Endothelial cell of umbilical vein (primary cell): ENCODE measurements at regions not wholly inside any gene's neighbourhood (a gene's known extent, or its start where the extent isn't known, plus 50 kb on each side); places are given as distances from the start of the nearest gene placed in this dataset.

ENCODE experiments used
- BruUV-seq: library from RNA; stranded (reverse); fragments of 400-500 nt; replicated peaks from 2 replicates; lab custom pipeline; 2021; lab: Mats Ljungman, UMichigan
- CTCF ChIA-PET: fragments of 300-600, 350-600 bp; sonication (Branson Sonifier 250); formaldehyde crosslinking; loops from one replicate; lab custom pipeline; 2021; ENCODE audit warnings: antibody characterized with exemption, inconsistent platforms; lab: Charles Lee
- POLR2A ChIA-PET: fragments of 300-600, 350-600 bp; sonication (Branson Sonifier 250); formaldehyde crosslinking; loops from one replicate; lab custom pipeline; 2021; ENCODE audit warnings: antibody characterized with exemption, inconsistent platforms; lab: Charles Lee
- DNase-seq: peaks from one replicate; pipeline ENCODE4 v3.0.0-alpha.2; 2011; ENCODE audit warnings: low read depth, low spot score
- FAIRE-seq: peaks from 2 replicates; lab custom pipeline; 2011; peaks lifted over from hg19 to GRCh38; lab: Jason Lieb, UNC
- H2AFZ ChIP-seq: 2 replicates; pipeline ENCODE4 v1.6.0; 2012; ENCODE audit warnings: low read depth, low read length, control low read depth, inconsistent platforms
- H3K27ac ChIP-seq: 2 replicates; pipeline ENCODE4 v1.5.1; 2011; ENCODE audit warnings: low read depth, mild to moderate bottlenecking, control low read depth, low read length, moderate library complexity; ENCODE audit not compliant: insufficient read depth
- H3K27me3 ChIP-seq, 2 experiments: 2 replicates each; pipeline versions ENCODE4 v1.6.0 to v1.6.1; 2011; ENCODE audit warnings: low read length in 2 of 2, mixed read lengths in 1 of 2; ENCODE audit not compliant: control insufficient read depth in 2 of 2, insufficient read depth in 2 of 2
- H3K36me3 ChIP-seq, 2 experiments: 2 replicates in 1 of 2; 3 replicates in 1 of 2; pipeline ENCODE4 v1.5.1; 2011; ENCODE audit warnings: low read length in 2 of 2, mild to moderate bottlenecking in 1 of 2, moderate library complexity in 1 of 2; ENCODE audit not compliant: control insufficient read depth in 2 of 2, insufficient read depth in 2 of 2; ENCODE audit errors: extremely low read depth in 1 of 2
- H3K4me1 ChIP-seq: 3 replicates; pipeline ENCODE4 v1.5.1; 2011; ENCODE audit warnings: mild to moderate bottlenecking, low read length; ENCODE audit not compliant: control insufficient read depth, insufficient read depth; ENCODE audit errors: extremely low read depth
- H3K4me2 ChIP-seq: 2 replicates; pipeline ENCODE4 v1.6.1; 2011; ENCODE audit warnings: low read length, control low read depth, mixed read lengths; ENCODE audit not compliant: insufficient read depth
- H3K4me3 ChIP-seq, 3 experiments: fragments of 200-600 bp in 1 of 3; sonication (generic), shearing (Covaris generic) in 1 of 3; replicated peaks in 1 of 3; 2 replicates each; pipeline ENCODE4 v1.5.1; 2011 to 2016; ENCODE audit warnings: control low read depth in 3 of 3, low read length in 3 of 3, mild to moderate bottlenecking in 2 of 3, inconsistent platforms in 1 of 3, low read depth in 1 of 3, moderate library complexity in 1 of 3; ENCODE audit not compliant: insufficient read depth in 1 of 3
- H3K79me2 ChIP-seq: 2 replicates; pipeline ENCODE4 v1.6.0; 2012; ENCODE audit warnings: low read length, inconsistent platforms; ENCODE audit not compliant: control insufficient read depth, insufficient read depth
- H3K9ac ChIP-seq: replicated peaks from 2 replicates; pipeline ENCODE3; 2011; ENCODE audit warnings: low read length, control low read depth; ENCODE audit not compliant: insufficient read depth; ENCODE audit errors: extremely low read depth
- H3K9me1 ChIP-seq: replicated peaks from 3 replicates; pipeline ENCODE4 v1.6.0; 2011; ENCODE audit warnings: mild to moderate bottlenecking, low read length; ENCODE audit not compliant: control insufficient read depth, insufficient read depth; ENCODE audit errors: extremely low read depth
- H3K9me3 ChIP-seq: replicated peaks from 2 replicates; pipeline ENCODE4 v1.5.1; 2012; ENCODE audit warnings: low read length, inconsistent platforms; ENCODE audit not compliant: control insufficient read depth, insufficient read depth
- H4K20me1 ChIP-seq: replicated peaks from 2 replicates; pipeline ENCODE3; 2011; ENCODE audit warnings: mild to moderate bottlenecking, low read length; ENCODE audit not compliant: control insufficient read depth, insufficient read depth; ENCODE audit errors: extremely low read depth
- CTCF ChIP-seq, 2 donors: IDR thresholded peaks; 1 replicate in 1 of 2; 2 replicates in 1 of 2; pipeline ENCODE4 v1.5.1; 2011; ENCODE audit warnings: low read length in 2 of 2, mild to moderate bottlenecking in 2 of 2, moderate library complexity in 2 of 2, control low read depth in 1 of 2, inconsistent platforms in 1 of 2, low read depth in 1 of 2; ENCODE audit not compliant: insufficient read depth in 1 of 2; ENCODE audit errors: extremely low read depth in 1 of 2
- JUN ChIP-seq: IDR thresholded peaks from 2 replicates; pipeline ENCODE4 v1.6.1; 2011; ENCODE audit warnings: borderline replicate concordance, low read depth; ENCODE audit not compliant: insufficient read length, insufficient read depth
- MYC ChIP-seq: IDR thresholded peaks from one replicate; pipeline ENCODE4 v1.6.1; 2011; ENCODE audit warnings: mild to moderate bottlenecking, low read depth, low read length
- POLR2AphosphoS5 ChIP-seq: IDR thresholded peaks from 2 replicates; pipeline ENCODE4 v1.6.1; 2012; ENCODE audit warnings: low read depth, mild to moderate bottlenecking, control low read depth, low read length, moderate library complexity; ENCODE audit not compliant: insufficient read depth
- dilution Hi-C: fragments of 300-500 bp; cut with MboI; formaldehyde crosslinking; loops from one replicate; pipeline ENCODE4 v1.15.0; 2019; ENCODE audit warnings: low sequenced_read_pairs; ENCODE audit not compliant: extremely low pct_ligation_motif_present
- intact Hi-C: fragments of 100-400 bp; cut with micrococcal nuclease; formaldehyde crosslinking; loops from one replicate; pipeline ENCODE4 v1.10.0; 2022

- H3K4me1 ChIP-seq = no peaks in the 10 kb centered on the region
- no peak overlapping the region for H2AFZ ChIP-seq
- no peaks in the 10 kb centered on the region for H4K20me1 ChIP-seq
- no peak overlapping the region for H3K4me3 ChIP-seq
- POLR2A ChIA-PET = no interaction called here
- no peak overlapping the region for H3K9ac ChIP-seq
- CTCF ChIA-PET = interaction anchor here (1.0 to 6.5 kb wide), 5 partner anchors 10 to 266 kb away, joined by 3 to 163 read pairs (median 23); no protein-coding TSS in a partner anchor
- no peak overlapping the region for H3K4me2 ChIP-seq
- H3K36me3 ChIP-seq = no peaks in the 10 kb centered on the region
- intact Hi-C loops = no loop called here
- no peak for FAIRE-seq
- TF ChIP-seq MYC (no peak), POLR2AphosphoS5 (no peak), JUN (no peak)
- no peaks in the 10 kb centered on the region for H3K9me3 ChIP-seq
- peaks cover 0 to 3% of the 10 kb centered on the region in 2 experiments for H3K27me3 ChIP-seq
- no TSS peak for BruUV-seq
- dilution Hi-C loops = no loop called here
- DNase-seq = no peak
- H3K9me1 ChIP-seq = no peaks in the 10 kb centered on the region
- H3K79me2 ChIP-seq = no peaks in the 10 kb centered on the region
- no peak overlapping the region for H3K27ac ChIP-seq
Measured at GRCh38 chr7:32212321-32212720, 142.1 kb upstream of the PDE1C start.

GRCh38 chr7:32206987-32207386 is 136.8 kb upstream of the PDE1C start:
- H3K36me3 ChIP-seq = no peaks in the 10 kb centered on the region
- H3K27ac ChIP-seq = no peak overlapping the region
- no peak overlapping the region for H3K4me2 ChIP-seq
- peaks cover 0 to 4% of the 10 kb centered on the region in 2 experiments for H3K27me3 ChIP-seq
- dilution Hi-C loops (no loop called here), intact Hi-C loops (no loop called here)
- no peak overlapping the region for H3K4me3 ChIP-seq
- no peak overlapping the region for H2AFZ ChIP-seq
- H4K20me1 ChIP-seq = no peaks in the 10 kb centered on the region
- no peaks in the 10 kb centered on the region for H3K9me1 ChIP-seq
- ChIA-PET POLR2A (no interaction called here), CTCF (interaction anchor here (1.1 to 6.5 kb wide), 6 partner anchors 141 to 1073 kb away, joined by 3 to 163 read pairs (median 6); no protein-coding TSS in a partner anchor)
- H3K9ac ChIP-seq = no peak overlapping the region
- DNase-seq = peak; percentile 7
- no peaks in the 10 kb centered on the region for H3K9me3 ChIP-seq
- H3K4me1 ChIP-seq = no peaks in the 10 kb centered on the region
- BruUV-seq = no TSS peak
- H3K79me2 ChIP-seq = no peaks in the 10 kb centered on the region
- no peak for FAIRE-seq
- TF ChIP-seq CTCF (IDR thresholded peaks at IDR 0.05; ENCODE audit: extremely low read depth in 1 of 2, insufficient read depth in 1 of 2, low read depth in 1 of 2, low read length in 2 of 2) = peak; percentile 19 to 53
- no peak for TF ChIP-seq MYC
